ENCODE measurements at regions not wholly inside any gene's neighbourhood (a gene's known extent, or its start where the extent isn't known, plus 50 kb on each side); places are given as distances from the start of the nearest gene placed in this dataset.

DNA sequence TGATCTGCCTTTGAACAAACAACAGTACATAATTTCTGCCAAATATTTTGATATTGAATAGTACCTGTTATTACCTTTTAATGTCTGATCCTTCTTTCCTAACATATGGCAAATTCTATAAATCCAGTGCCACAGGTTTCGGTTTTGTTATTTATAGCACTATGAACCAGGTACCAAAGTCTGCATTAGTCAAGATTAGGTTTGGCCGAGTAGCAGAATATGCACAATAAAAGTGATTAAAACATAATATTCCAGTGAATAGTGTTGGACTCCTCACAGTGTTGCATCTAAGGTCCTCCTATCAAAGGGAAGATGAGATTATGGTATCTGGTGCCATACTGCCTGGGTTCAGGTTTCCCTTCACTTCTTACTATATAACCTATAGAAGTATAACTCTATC, 599.0 kb downstream of the ZPLD1 start:
- Mint-ChIP-seq H3K4me3 (ENCODE audit: low read depth) (no peak overlapping the region), H3K4me1 (ENCODE audit: low read depth) (no peaks in the 10 kb centered on the region), H3K36me3 (ENCODE audit: low read depth) (no peaks in the 10 kb centered on the region), H3K27ac (no peak overlapping the region), H3K9me3 (no peaks in the 10 kb centered on the region), H3K27me3 (ENCODE audit: low read depth) (no peaks in the 10 kb centered on the region)
- DNase-seq (ENCODE audit: low spot score): no peak
- intact Hi-C loops (cut with micrococcal nuclease): no loop called here

DNA sequence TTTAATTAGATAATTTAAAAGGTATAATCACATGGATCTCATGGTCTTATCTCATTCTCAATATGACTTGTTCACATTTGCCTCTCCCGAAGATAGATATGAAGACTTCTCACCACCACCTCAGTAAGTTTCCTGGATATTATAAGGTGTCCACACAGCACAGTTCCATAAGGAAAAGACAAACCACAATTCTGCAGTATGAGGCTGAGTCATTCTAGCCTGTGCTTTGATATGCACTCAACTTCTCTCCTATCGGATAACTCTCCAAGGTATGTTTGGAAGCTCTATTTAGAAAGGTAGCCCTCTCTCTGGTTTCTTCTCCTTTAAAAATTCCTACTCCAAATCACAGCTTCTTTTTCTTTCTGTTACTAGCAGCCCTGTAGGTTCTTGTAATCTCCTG, 612.8 kb downstream of the ZPLD1 start:
- DNase-seq (ENCODE audit: low spot score): no peak
- Mint-ChIP-seq H3K4me1 (ENCODE audit: low read depth) (no peaks in the 10 kb centered on the region), H3K36me3 (ENCODE audit: low read depth) (no peaks in the 10 kb centered on the region), H3K27me3 (ENCODE audit: low read depth) (no peaks in the 10 kb centered on the region), H3K9me3 (no peaks in the 10 kb centered on the region), H3K27ac (no peak overlapping the region), H3K4me3 (ENCODE audit: low read depth) (no peak overlapping the region)
- intact Hi-C loops (cut with micrococcal nuclease): no loop called here

DNA sequence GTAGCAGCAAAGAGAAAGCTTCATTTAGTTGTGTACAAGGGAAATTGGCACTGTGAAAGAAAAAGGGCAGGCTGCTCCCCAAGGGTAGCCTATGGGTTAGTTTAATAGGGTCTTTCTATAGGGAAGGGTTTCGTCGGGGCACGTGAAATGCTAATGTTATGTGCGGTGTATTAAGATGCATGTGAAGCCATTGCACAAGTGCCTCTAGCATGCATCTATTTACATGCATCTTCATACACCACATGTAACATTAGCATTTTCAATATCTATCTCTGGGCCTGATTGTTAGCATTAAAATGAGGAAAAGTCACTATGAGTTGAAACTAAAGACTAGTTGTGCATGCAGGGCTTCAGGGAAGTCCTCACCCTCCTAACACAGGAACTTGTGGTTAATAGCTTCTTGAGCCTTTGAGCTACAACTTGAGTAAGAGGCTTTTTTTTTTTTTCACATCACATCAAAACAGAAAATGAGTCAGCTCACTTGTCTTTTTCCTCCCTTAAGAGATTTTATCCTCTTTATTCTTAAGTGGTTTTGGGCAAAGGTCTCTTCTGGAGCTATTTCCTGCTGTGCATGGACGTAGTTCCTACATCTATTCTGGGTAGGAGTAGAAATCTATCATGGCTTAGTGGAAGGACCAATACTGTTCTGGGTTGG, 613.4 kb downstream of the ZPLD1 start:
- Mint-ChIP-seq H3K4me1 (ENCODE audit: low read depth) (no peaks in the 10 kb centered on the region), H3K27me3 (ENCODE audit: low read depth) (no peaks in the 10 kb centered on the region), H3K36me3 (ENCODE audit: low read depth) (no peaks in the 10 kb centered on the region), H3K4me3 (ENCODE audit: low read depth) (no peak overlapping the region), H3K27ac (no peak overlapping the region), H3K9me3 (no peaks in the 10 kb centered on the region)
- no peak for DNase-seq (ENCODE audit: low spot score)
- intact Hi-C loops (cut with micrococcal nuclease): no loop called here

DNA sequence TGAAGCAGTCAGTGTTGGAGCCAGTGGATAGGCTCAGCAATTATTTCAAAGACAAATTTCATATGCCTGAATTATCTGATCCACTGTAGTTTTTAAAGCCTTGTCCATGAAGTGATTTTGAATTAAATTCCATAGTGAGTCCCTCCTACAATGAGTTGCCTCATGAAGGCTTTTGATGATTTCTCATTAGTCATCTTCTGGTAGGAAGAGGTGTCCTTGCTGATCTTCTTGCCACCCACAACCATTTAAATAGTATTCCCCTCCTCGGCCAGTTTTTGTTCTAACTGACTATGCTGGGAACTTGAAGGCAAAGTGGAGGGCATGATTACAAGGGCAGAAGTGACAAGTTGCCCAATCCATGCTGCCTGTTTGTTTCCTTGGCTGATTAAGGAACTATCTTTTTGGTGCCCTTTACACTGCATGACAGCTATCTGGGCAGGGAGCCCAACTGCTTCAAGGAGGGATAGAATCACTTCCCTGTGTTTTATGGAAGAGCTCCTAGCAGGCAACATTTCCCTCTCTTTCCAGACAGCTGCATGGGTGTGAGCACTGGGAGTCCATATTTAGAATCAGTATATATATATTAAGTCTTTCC, 617.5 kb downstream of the ZPLD1 start:
- intact Hi-C loops (cut with micrococcal nuclease): no loop called here
- Mint-ChIP-seq H3K27me3 (ENCODE audit: low read depth) (no peaks in the 10 kb centered on the region), H3K4me1 (ENCODE audit: low read depth) (no peaks in the 10 kb centered on the region), H3K4me3 (ENCODE audit: low read depth) (no peak overlapping the region), H3K36me3 (ENCODE audit: low read depth) (no peaks in the 10 kb centered on the region), H3K27ac (no peak overlapping the region), H3K9me3 (no peaks in the 10 kb centered on the region)
- no peak for DNase-seq (ENCODE audit: low spot score)

DNA sequence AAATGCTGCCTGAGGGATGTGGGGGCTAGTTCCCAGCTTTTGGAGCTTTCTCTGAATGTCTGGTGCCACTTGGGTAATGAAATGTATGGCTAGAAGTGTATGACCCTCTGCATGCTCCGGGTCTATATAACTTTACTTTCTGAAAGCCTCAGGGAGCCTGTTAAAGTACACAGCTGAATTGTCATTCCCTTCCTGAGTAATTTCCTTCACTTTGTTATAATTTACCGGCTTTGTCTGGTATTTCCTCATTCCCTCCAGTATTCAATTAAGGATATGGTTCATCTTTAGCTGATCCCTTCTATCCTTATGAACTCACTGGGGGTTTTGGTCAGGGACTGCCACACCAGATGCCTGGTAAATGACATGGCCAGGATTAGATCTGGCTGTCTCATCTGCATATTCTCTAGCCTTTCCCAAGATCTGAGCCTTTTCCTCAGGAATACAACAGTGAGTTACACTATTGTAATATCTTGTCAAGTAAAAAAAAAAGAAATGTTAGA, 620.3 kb downstream of the ZPLD1 start:
- Mint-ChIP-seq H3K4me3 (ENCODE audit: low read depth) (no peak overlapping the region), H3K9me3 (no peaks in the 10 kb centered on the region), H3K36me3 (ENCODE audit: low read depth) (no peaks in the 10 kb centered on the region), H3K27me3 (ENCODE audit: low read depth) (no peaks in the 10 kb centered on the region), H3K27ac (no peak overlapping the region), H3K4me1 (ENCODE audit: low read depth) (no peaks in the 10 kb centered on the region)
- intact Hi-C loops (cut with micrococcal nuclease): no loop called here
- no peak for DNase-seq (ENCODE audit: low spot score)

DNA sequence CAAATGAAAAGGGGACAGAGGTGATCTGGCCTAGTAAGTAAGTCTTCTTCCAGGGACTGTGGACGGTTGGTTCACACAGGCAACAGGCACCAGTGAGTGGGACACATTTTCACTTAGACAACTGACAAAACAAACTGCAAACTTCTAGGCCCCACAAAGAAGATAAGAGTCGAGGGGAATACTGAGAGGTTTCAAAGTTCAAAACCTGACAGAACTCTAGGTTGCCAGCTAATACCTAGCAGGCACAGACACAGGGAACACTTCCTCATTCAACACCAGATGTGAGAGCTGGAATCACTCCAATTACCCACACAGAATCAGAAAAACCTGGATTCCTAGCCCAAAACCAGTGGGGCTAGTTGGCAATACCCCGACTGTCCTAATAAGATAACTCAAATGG, 621.7 kb downstream of the ZPLD1 start:
- no peak for DNase-seq (ENCODE audit: low spot score)

DNA sequence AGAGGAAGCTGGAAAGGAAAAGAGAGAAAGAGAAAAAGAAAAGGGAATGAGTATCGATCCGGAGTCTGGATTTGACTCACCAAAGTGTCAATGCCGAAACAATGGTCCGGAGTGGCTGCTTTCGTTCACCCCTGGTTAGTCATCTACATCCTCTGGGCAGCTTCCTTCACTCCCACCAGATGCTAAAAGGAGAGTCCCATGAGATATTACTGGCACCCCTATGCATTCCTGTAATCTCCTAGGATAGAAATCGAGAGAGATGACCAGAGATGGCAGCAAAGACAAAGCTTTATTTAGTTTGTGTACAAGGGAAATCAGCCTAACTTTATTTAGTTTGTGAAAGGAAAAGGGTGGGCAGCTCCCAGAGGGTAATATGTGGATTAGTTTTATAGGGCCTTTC, 622.2 kb downstream of the ZPLD1 start:
- no peaks in the 10 kb centered on the region for H3K27me3 Mint-ChIP-seq (ENCODE audit: low read depth)

More for the DNA sequence above, 621.7 kb downstream of the ZPLD1 start:
- Mint-ChIP-seq H3K9me3 (no peaks in the 10 kb centered on the region), H3K4me1 (ENCODE audit: low read depth) (no peaks in the 10 kb centered on the region), H3K27me3 (ENCODE audit: low read depth) (no peaks in the 10 kb centered on the region), H3K4me3 (ENCODE audit: low read depth) (no peak overlapping the region), H3K27ac (no peak overlapping the region), H3K36me3 (ENCODE audit: low read depth) (no peaks in the 10 kb centered on the region)
- intact Hi-C loops (cut with micrococcal nuclease): no loop called here

DNA sequence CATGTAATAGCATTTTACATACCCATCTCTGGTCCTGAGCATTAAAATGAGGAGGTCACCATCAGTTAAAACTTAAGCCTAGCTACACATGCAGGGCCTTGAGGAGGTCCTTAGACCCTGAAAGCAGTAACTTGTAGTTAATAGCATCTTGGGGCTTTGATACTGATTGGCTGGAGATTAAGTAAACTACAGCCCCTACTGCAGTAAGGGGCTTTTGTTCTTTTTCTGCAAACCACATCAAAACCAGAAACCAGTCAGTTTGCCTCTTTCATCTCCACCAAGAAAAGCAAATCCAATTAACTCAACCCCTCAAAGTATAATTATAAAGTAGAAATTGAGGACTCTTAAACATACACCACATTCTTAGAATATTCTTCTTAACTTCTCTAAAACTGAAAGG, 622.7 kb downstream of the ZPLD1 start:
- H3K4me3 Mint-ChIP-seq (ENCODE audit: low read depth): no peak overlapping the region
- H3K27me3 Mint-ChIP-seq (ENCODE audit: low read depth): no peaks in the 10 kb centered on the region
- no peaks in the 10 kb centered on the region for H3K36me3 Mint-ChIP-seq (ENCODE audit: low read depth)
- no peak overlapping the region for H3K27ac Mint-ChIP-seq
- no peaks in the 10 kb centered on the region for H3K4me1 Mint-ChIP-seq (ENCODE audit: low read depth)
- H3K9me3 Mint-ChIP-seq: no peaks in the 10 kb centered on the region
- intact Hi-C loops (cut with micrococcal nuclease): no loop called here
- DNase-seq (ENCODE audit: low spot score): no peak

More for the DNA sequence above, 622.2 kb downstream of the ZPLD1 start:
- Mint-ChIP-seq H3K9me3 (no peaks in the 10 kb centered on the region), H3K27ac (no peak overlapping the region), H3K36me3 (ENCODE audit: low read depth) (no peaks in the 10 kb centered on the region), H3K4me1 (ENCODE audit: low read depth) (no peaks in the 10 kb centered on the region), H3K4me3 (ENCODE audit: low read depth) (no peak overlapping the region)
- DNase-seq (ENCODE audit: low spot score): no peak
- intact Hi-C loops (cut with micrococcal nuclease): no loop called here

DNA sequence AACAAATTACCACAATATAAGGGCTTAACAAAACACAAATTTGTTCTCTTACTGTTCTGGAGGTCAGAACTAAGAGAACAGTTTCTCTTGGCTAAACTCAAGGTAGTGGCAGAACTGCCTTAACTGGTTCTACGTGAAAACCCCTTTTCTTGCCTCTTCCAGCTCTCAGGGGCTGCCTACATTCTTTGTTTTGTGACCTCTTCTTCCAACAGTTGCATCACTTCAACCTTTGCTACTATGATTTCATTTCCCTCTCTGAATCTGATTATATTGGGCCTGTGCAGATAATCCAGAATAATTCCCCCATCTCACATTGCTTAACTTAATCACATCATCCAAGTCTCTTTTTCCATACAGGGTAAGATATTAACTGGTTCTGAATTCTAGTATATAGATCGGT, 624.6 kb downstream of the ZPLD1 start:
- Mint-ChIP-seq H3K4me3 (ENCODE audit: low read depth) (no peak overlapping the region), H3K9me3 (no peaks in the 10 kb centered on the region), H3K27me3 (ENCODE audit: low read depth) (no peaks in the 10 kb centered on the region), H3K27ac (no peak overlapping the region), H3K4me1 (ENCODE audit: low read depth) (no peaks in the 10 kb centered on the region), H3K36me3 (ENCODE audit: low read depth) (no peaks in the 10 kb centered on the region)
- no peak for DNase-seq (ENCODE audit: low spot score)
- intact Hi-C loops (cut with micrococcal nuclease): no loop called here

DNA sequence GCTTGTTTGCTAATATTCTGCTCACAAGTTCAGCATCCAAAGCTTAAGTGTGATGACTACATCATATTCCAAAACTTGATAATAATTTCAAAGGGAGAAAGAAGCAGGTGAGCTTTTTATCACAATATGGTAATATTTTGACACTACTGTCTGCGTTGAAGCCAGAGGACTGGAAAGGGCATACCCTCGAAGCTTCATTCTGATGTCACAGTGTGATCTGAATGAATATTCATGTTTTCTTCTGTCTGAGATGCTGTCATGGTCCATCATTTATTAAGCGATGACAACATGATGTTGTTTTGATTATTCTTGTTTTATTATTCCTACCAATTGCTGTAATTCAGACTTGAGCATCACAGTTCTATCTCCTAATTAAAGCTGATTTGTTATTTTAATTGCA, 625.4 kb downstream of the ZPLD1 start:
- Mint-ChIP-seq H3K4me1 (ENCODE audit: low read depth) (no peaks in the 10 kb centered on the region), H3K27ac (no peak overlapping the region), H3K9me3 (no peaks in the 10 kb centered on the region), H3K36me3 (ENCODE audit: low read depth) (no peaks in the 10 kb centered on the region), H3K27me3 (ENCODE audit: low read depth) (no peaks in the 10 kb centered on the region), H3K4me3 (ENCODE audit: low read depth) (no peak overlapping the region)
- intact Hi-C loops (cut with micrococcal nuclease): no loop called here
- no peak for DNase-seq (ENCODE audit: low spot score)

DNA sequence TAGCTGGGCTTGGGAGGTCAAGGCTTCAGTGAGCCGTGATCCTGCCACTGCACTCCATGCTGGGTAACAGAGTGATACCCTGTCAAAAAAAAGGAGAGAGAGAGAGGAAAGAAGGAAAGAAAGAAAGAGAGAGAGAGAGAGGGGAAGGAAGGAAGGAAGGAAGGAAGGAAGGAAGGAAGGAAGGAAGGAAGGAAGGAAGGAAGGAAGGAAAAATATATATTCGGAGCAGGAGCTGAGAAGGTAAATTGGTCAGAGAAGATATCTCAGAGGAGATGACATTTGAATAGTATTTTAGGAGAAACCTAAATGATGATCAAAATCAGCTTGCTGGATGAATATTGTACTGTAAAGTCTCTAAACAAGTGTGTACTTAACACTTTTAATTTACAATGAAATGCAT, 633.1 kb downstream of the ZPLD1 start:
- no peaks in the 10 kb centered on the region for H3K27me3 Mint-ChIP-seq (ENCODE audit: low read depth)
- intact Hi-C loops (cut with micrococcal nuclease): no loop called here
- no peak for DNase-seq (ENCODE audit: low spot score)
- no peaks in the 10 kb centered on the region for H3K4me1 Mint-ChIP-seq (ENCODE audit: low read depth)
- H3K9me3 Mint-ChIP-seq: no peaks in the 10 kb centered on the region
- no peak overlapping the region for H3K27ac Mint-ChIP-seq
- no peaks in the 10 kb centered on the region for H3K36me3 Mint-ChIP-seq (ENCODE audit: low read depth)
- no peak overlapping the region for H3K4me3 Mint-ChIP-seq (ENCODE audit: low read depth)

DNA sequence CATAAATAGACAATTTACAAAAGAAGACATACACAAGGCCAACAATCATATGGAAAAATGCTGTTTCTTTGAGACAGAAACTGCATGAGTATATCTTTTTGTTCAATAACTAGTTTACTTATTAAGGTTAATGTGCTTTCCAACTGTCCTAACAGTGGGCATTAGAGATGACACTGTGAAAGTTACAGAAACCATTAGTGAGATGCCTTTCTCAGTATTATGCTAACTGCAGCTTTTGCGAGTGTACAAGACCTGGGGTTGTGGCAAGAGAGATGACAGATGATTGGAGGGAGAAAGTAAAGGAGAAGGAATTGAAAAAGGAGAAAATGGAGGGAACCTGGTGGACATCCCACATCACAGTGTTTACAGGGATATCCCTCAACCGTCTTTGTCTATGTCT, 640.5 kb downstream of the ZPLD1 start:
- no peaks in the 10 kb centered on the region for H3K36me3 Mint-ChIP-seq (ENCODE audit: low read depth)
- H3K4me1 Mint-ChIP-seq (ENCODE audit: low read depth): no peaks in the 10 kb centered on the region
- no peak for DNase-seq (ENCODE audit: low spot score)
- no peaks in the 10 kb centered on the region for H3K27me3 Mint-ChIP-seq (ENCODE audit: low read depth)
- H3K27ac Mint-ChIP-seq: no peak overlapping the region
- intact Hi-C loops (cut with micrococcal nuclease): no loop called here
- no peak overlapping the region for H3K4me3 Mint-ChIP-seq (ENCODE audit: low read depth)
- H3K9me3 Mint-ChIP-seq: no peaks in the 10 kb centered on the region

DNA sequence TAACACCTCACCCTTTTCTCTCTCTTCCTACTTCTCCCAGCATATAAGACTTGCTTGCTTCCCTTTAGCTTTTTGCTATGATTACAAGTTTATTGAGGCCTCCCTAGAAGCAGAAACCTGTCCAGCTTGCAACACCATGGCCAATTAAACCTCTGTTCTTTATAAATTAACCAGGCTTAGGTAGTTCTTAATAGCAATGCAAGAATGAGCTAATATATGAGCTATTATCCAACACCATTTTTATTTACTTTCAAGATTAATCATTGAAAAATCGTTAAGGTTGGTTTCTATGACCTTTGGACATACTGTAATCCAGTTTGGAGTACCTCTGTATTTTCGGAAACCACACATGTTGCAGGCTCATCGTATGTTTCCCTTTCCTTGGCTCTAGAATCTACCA, 643.1 kb downstream of the ZPLD1 start:
- Mint-ChIP-seq H3K4me3 (ENCODE audit: low read depth) (no peak overlapping the region), H3K36me3 (ENCODE audit: low read depth) (no peaks in the 10 kb centered on the region), H3K27me3 (ENCODE audit: low read depth) (no peaks in the 10 kb centered on the region), H3K27ac (no peak overlapping the region), H3K9me3 (no peaks in the 10 kb centered on the region), H3K4me1 (ENCODE audit: low read depth) (no peaks in the 10 kb centered on the region)
- no peak for DNase-seq (ENCODE audit: low spot score)
- intact Hi-C loops (cut with micrococcal nuclease): no loop called here

DNA sequence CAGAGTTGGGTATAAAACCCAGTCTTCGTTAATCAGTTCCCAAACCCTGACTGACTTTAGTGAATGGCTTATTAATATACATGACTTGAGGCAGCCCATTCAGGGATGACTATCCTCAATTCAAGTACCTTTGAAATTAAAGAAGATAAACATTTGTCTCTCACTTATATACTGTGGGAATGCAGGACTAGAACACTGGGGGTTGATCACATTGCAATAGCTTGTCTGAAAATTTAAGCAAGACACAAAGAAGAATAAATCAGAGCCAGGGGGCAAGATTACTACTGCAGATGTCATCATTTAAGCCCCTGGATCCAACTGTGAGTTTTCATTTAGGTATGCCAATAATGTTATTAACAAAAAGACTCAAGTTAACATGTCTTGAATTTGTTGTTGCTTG, 647.7 kb downstream of the ZPLD1 start:
- Mint-ChIP-seq H3K36me3 (ENCODE audit: low read depth) (no peaks in the 10 kb centered on the region), H3K27ac (no peak overlapping the region), H3K27me3 (ENCODE audit: low read depth) (no peaks in the 10 kb centered on the region)

More for the DNA sequence above, 647.7 kb downstream of the ZPLD1 start:
- H3K9me3 Mint-ChIP-seq: no peaks in the 10 kb centered on the region
- intact Hi-C loops (cut with micrococcal nuclease): no loop called here
- DNase-seq (ENCODE audit: low spot score): no peak
- H3K4me3 Mint-ChIP-seq (ENCODE audit: low read depth): no peak overlapping the region
- H3K4me1 Mint-ChIP-seq (ENCODE audit: low read depth): no peaks in the 10 kb centered on the region

Data from activated T-helper 2 cell treated with anti-CD3 and anti-CD28 coated beads, Interferon-gamma antibody, Interleukin-2, Interleukin-4, amounts not matched to agents 10 μg/mL and 5 μg/mL and 100 μg/mL, durations not matched to agents 14 hours and 24 hours and 36 hours (primary cell).